ENCODE measurements at regions not wholly inside any gene's neighbourhood (a gene's known extent, or its start where the extent isn't known, plus 50 kb on each side); places are given as distances from the start of the nearest gene placed in this dataset.

DNA sequence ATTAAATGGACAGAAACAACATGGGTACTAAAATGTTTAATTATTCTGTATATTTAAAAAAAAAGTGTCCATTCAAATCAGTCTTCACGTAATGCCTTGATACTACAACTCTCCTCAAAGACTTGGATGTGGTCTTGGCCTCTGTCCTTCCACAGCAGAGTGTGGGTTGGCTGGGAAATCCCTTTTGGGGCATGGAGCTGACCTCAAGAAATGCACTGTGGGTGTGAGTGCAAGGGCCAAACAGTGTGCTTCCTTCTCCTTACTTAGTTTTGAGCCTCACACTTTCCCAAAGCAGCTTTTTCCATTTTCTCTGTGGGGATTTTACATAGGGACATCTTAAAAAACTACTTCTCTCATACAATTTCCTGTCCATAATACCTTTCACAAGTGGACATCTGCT, 607.4 kb downstream of the EFNB2 start:
- no peak for DNase-seq (ENCODE audit: low spot score)

DNA sequence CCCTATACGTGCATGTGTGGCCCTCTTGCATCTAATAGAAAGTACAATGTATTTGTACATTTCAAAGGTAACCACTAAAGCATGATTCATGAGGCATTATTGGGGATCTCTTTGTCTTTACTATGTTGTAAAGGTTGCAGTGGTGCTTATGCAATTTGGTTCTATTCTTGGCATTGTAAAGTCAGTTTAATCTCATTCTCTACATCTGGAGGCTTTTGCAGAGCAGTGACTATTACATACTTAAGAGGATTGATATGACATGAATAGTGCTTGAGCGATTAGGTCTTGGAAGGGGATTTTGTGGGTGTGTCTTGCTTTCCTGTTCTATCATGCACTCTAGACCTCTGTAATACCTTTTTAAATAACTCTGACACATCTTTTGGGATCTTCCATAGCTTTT, 610.0 kb downstream of the EFNB2 start:
- DNase-seq (ENCODE audit: low spot score): peak; percentile 6

DNA sequence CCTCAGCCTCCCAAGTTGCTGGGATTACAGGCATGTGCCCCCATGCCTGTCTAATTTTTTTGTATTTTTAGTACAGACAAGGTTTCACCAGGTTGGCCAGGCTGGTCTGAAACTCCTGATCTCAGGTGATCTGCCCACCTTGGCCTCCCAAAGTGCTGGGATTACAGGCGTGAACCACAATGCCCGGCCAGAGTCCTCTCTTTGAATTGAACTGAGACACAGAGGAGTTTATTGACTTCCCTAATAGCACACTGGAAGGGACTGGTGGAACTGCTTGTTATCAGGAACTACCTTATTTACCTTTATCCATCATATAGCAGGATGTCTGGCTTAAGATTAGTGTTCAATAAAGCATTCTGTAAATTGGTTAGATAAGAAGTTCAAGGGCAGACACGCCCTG, 613.8 kb downstream of the EFNB2 start:
- DNase-seq (ENCODE audit: low spot score): no peak

DNA sequence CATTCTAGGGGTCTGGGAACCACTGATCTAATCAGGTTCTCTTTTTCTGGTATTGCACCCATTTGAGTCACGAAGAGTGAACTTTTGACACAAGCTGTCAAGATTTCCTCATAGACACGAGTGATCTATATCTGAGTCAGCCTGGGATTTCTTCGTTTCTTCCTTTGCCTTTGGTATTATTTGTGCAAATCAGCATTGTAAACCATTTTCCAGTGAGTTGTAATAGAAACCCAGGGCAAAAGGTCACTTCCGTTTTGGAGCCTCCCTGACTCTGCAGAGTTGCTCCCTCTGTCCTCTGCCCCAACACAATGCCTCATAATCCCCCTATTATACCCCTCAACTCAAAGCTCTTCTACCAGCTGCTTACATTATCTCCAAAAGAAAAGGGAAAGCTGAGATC, 615.1 kb downstream of the EFNB2 start:
- peak; percentile 31 for DNase-seq (ENCODE audit: low spot score)

DNA sequence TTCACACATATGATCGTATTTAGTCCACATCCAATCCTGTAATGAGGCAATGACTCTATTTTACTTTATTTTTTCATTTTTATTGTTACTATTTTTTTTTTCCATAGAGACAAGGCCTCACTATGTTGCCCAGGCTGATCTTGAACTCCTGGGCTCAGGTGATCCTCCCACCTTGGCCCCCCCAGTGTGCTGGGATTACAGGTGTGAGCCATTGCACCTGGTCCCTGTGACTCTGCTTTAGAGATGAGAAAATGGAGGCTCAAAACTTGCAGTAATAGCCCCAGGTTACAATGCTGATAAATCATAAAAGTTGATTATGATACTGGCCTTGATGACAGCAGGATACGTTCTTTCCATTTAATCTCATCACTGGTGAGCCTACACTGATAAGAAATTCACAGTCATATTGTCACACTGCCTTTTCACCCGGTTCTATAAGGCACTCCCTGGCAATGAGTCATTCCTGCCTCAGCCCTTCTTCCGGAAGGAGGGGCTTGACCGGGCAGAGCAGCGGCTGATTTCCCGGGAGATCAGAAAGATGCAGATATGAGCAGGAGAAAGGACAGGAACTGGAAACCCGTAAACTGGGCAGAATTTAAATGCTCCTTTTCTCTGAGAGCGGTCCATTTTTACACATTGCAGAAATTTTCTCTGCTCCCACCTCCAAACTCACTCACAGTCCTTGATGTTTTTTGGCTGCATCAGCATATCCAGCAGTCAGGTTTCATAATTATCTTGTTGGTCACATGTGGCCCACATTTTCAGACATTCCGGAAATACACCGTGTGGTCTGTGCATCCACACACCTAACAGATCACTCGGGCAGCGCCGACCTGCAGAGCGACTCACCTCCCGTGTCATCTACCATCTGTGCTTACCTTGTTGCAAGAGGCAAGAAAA, 616.4 kb downstream of the EFNB2 start:
- DNase-seq (ENCODE audit: low spot score): peak; percentile 11

DNA sequence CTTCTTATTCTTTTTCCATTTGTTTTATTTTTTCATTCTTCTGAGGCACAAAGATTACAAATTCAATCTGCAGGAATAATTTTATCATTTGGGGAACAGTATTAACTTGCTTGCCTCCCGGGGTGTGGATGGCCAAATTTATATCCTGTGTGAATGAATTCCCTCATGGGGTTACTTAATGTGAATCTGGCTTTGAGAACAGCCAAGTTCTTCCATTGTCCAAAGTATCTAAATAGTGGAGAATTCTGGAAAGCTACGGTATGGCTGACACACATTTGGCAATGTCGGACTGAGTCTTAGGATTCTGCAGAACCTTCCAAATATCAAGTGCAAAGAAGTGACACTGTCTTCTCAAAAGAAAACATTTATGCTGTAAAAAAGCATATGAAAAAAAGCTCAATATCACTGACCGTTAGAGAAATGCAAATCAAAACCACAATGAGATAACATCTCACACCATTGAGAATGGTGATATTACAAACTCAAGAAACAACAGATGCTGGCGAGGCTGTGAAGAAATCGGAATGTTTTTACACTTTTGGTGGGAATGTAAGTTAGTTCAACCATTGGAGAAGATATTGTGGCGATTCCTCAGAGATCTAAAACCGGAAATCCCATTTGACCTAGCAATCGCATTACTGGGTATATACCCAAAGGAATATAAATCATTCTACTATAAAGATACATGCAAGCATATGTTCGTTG, 620.2 kb downstream of the EFNB2 start:
- DNase-seq (ENCODE audit: low spot score): no peak

DNA sequence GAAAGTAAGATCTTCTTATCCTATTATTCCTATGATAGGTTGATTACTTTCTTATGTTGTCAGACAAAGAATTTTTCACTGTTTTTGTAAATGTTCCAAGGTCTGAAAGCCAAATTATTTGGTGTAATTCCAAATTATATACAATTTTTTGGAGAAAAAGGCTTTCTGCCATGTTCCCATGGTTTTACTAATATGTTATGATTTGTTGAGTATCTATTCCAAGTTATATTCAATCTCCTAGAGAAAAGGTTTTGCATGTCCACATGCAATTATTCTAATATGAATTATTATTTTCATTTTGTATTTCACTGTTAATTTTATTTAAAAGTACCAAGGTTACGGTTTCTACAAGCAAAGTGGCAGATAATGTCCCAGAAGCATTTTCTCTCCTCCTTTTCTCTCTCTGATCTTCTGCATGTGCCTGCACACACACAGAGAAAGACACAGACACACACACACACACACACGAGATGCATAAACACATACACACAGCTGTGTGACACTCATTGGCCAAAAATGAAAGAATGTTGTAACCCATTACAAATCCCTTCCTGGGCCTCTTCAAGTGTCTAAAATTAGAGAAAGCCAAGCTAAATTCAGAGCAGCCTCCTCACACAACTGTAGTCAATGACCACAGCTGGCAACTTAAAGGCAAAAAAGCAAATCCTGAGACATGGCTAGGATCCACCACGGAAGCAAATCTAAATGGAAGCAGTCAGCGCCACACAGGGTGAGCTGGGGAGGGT, 621.0 kb downstream of the EFNB2 start:
- DNase-seq (ENCODE audit: low spot score): peak; percentile 71

DNA sequence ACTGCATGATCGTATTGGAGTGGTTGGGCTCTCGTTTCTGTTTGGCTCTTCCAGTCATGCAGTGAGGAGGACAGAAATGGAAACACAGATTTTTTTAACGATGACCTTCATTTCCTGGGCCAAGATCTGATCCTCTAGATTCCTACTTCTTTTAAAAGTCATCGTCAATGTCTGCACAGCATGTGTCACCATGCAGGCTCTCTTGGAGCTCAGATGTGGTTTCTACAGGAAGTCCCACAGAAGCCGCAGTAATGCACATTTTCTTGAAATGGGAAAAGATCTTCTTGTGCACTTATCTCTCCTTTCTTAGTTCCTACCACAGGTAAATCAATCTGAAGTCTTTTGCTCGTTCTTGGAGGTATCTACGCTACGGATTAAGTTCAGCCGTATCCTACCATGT, 626.9 kb downstream of the EFNB2 start:
- peak; percentile 31 for DNase-seq (ENCODE audit: low spot score)

DNA sequence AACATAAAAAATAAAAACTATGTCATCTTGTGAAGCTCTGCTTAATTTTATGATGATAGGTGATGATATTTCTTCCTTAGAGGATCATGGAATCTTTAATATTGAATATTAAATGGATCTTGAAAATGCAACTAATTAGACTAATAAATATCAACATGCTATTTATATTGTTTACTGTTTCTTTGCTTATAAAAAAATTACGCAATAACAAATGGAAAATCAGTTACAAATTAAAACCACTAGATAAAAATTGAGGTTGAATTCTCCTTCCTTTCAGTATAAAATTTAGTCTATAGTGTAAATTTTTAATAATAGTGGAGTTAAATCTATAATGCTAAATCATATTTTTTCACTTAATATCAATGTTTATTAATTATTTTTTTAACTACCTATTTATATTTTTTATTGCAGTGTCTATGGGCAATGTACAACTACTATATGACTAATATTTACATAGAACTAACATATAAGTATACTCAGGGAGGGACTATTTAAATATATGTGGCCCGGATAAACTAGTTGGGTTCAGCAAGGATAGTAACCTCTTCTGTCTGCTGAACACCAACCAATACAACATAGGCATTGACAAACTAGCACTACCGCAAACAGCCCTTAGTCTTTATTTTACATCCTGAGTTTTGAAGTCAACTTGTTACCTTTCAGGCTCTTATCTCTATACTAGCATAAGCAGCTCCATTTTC, 628.0 kb downstream of the EFNB2 start:
- DNase-seq (ENCODE audit: low spot score): no peak

DNA sequence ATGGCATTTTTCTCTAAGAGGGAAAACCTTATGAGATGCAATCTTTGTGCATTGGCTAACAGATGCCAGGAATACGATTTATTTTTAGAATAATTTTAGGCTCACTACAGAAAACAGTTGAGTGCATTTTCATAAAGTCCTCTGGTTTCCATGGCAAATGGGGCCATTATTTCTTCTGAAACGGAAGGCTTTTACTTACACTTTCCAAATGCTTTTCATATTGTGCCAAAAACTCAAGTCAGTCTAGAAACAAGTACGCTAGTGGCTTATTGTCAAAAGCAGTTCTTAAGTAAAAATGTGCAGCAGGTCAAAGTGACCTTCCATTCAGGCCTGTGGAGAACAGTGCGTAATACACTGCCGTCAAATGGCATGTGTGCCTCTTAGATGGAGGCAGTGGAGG, 628.7 kb downstream of the EFNB2 start:
- DNase-seq (ENCODE audit: low spot score): no peak

DNA sequence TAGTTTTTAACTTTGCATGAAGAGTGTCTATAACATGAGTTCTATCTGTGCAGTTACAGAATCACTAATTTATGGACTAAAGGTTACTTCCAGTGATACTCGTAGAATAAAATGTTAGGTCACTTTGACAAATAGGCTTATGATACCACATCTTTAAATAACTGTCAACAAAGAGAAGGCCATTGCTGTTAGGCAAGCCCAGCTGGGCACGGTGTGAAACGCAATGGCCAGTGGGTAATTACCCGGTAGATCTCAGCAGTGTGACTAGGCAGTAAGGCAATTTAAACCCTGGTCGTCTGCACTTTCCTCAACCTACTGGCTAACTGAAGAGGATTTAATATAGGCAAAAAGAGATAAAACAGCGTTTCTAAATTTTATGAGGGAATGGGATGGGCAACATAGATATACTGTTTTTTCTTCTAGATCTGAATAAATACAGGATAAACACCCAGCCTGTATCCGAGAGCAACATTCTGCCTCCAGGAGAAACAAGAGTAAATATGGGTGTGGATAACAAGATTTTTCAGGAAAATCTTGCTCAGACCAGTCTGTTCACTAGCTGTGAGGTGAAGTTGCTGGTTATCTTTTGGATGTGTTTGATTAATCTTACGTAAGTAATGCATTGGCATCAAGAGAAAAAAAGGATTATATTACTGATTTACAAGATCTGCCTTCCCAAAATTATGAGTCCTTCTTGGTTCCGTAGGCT, 631.3 kb downstream of the EFNB2 start:
- no peak for DNase-seq (ENCODE audit: low spot score)

DNA sequence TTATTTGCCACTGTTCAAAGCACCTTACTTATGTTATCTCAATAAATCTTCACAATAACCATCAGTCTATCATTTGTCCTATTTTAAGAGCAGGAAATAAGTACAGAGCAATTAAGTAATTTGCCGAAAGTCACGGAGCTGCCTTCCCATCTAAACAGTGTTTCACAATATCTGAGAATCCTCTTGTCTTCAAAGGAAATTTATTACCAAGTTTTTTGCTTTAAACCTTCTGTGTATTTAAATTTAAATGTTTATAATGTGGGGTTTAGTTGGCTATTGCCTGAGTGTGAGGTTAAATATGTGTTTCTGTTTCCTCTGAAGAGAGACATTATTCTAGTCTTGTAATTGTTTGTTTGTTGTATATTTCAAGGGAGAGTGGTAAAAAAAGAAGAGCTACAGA, 633.1 kb downstream of the EFNB2 start:
- no peak for DNase-seq (ENCODE audit: low spot score)

DNA sequence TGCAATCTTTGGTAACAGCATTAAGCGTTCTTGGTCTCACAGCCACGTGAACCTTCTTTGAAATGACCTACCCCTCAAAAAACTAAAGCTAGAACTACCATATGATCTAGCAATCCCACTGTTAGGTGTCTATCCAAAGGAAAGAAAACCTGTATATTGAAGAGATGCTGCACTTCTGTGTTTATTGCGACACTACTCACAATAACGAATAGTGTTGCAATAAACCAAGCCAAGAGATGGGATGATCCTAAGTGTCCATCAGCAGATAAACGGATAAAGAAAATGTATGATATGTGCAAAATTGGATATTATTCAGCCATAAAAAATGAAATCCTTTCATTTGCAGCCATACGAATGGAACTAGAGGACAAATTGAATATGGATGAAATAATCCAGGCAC, 637.9 kb downstream of the EFNB2 start:
- no peak for DNase-seq (ENCODE audit: low spot score)

DNA sequence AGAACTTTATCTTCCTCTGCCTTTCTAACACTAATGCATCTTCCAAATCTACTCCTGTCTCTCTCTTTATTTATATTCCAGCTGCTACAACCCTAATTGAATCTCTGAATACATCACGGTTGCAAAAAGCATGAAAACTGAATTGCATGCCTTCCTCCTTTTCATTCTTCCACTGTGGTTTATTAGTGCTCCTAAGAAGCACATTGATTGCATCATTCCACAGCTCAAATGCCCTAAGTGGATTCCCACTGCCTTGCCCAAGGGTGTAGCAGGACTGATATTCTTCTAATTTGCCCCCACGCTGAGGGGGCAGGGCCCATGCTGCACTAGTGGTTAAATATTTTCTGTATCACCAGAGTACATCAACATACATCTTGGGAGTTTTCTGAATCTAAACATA, 640.8 kb downstream of the EFNB2 start:
- no peak for DNase-seq (ENCODE audit: low spot score)

DNA sequence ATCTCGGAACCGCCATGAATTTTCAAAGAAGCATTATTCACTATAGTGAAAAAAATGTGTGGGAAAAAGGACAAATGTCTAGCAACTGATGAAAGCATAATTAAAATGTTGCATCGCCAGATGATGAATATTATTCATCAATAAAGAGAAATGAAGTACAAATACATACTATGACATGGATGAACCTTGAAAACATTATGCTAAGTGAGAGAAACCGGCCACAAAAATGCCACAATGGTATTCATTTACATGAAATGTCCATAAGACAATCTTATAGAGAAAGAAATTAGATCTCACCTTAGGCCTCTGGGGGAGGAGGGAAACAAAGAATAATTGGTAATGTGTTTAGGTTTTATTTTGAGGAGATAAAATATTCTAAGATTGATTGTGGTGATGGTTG, 645.0 kb downstream of the EFNB2 start:
- no peak for DNase-seq (ENCODE audit: low spot score)

DNA sequence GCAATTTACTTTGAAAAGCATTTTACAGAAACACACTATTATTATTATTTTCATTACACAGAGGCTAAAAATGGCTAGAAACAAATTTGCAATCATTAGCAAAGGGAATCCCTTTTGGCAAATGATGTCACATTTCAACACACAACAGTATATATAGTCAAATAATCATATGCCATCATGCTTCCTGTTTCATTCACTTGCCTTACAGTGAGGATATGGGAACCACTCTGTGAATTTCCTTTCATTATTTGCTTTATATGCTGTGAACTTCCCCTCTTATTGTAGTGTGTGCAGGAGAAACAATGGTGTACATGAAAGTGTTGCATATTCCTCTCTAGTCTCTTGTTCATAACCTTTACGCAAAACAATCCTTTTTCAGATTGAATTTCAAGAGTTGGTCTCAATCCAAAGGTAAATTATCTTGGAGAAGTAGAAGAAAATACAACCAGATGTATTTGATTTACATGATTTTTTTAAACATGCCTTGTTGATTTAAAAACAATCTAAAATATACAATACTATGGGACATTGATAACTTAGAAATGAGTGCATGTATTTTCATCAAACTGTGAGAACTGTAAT, 657.3 kb downstream of the EFNB2 start:
- DNase-seq (ENCODE audit: low spot score): no peak

DNA sequence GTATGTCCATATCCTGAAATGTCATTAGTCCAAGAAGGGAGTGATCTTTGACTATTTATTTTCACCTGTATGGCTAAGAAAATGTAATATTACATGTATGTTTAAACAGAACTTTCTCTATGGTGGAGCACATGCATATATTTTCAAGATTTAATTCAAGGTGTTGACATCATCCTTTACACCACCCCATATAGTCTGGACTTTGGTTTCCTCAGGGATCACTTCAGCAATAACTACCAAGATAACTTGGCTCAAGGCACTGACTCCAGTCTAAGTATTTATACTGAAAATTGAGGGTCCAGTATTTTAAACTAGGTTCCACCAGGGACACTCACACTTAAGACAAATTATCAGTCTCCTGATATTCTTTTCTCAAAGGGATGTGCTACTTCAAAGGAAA, 660.6 kb downstream of the EFNB2 start:
- DNase-seq (ENCODE audit: low spot score): no peak

DNA sequence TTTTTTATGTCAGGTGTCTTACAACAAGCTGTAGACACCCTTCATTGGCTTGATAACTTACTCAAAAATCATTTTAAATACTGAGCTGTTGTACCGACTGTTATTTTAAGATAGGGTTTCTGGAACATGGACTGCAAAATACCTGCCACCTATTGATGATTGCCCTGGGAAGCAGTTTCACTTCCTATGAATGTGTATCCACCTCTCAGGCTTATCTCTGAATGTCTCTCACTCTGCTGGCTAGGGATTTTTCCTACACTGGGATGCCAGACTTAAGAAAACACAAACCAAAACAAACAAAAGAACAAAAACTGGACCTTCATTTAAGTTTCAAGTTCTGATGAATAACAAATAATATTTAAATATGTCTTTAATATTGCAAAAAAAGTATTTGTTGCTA, 663.7 kb downstream of the EFNB2 start:
- no peak for DNase-seq (ENCODE audit: low spot score)

DNA sequence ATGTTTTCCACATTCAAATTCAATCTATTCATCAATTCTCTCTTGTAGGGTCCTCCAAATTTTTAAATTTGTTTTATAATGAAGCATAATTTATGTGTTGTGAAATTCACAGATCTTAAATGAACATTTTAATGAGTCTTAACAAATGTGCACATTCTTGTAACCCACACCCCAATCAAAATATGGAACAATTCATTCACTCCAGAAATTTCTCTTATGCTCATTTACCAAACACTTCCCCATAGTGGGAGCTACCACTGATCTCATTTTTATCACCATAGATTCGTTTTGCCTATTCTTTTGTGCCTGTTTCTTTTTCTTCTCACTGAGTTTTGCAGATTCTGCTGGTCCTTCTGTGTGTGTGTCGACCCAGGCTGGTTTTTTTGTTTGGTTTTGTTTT, 664.1 kb downstream of the EFNB2 start:
- no peak for DNase-seq (ENCODE audit: low spot score)

DNA sequence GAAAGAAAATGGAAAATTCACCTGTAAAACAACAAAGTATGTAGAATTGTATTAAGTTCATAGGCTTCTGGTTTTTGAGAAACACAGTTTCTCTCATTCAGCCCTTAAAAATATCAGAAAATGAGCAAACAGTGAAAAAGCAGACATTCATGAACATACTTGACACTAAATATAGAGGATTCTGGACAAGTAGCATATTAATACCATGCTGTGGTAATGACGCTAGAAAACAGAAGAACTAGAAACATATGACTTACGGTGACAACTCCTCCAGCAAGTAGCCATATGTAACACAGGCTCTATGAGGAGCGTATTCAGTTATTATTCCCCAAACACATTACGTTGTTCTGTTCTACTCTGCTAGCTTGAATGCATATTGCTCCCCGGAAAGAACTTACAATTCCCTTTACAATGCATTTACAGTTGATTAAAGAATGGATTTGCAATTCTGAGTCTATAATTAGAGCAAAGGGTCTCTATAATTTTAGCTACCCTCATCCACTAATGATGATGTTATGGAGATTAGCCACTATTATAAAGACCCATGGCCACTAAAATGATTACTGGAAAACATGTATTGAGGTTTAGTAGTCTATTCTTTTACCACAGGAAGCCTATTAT, 672.1 kb downstream of the EFNB2 start:
- no peak for DNase-seq (ENCODE audit: low spot score)

DNA sequence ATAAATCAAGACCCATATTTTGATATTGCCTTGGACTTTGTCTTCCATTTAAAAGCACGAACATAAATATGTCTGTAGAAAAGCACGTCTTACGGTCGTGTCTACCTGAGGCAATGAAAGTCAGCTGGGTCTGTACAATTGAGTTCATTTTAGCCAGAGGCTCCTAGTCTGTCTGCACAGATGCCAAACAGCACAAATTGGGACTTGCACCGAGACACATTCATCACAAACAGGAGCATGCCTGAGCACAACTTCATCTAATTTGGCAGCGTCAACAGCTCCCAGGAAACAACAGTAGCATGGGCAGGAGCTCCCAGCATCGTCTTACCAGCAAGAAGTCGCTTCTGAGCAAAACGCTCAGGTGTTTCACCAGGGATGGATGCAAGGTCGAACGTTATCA, 687.0 kb downstream of the EFNB2 start:
- DNase-seq (ENCODE audit: low spot score): no peak

All from AG08395 (cell line).